ENCODE measurements at regions not wholly inside any gene's neighbourhood (a gene's known extent, or its start where the extent isn't known, plus 50 kb on each side); places are given as distances from the start of the nearest gene placed in this dataset.

DNA sequence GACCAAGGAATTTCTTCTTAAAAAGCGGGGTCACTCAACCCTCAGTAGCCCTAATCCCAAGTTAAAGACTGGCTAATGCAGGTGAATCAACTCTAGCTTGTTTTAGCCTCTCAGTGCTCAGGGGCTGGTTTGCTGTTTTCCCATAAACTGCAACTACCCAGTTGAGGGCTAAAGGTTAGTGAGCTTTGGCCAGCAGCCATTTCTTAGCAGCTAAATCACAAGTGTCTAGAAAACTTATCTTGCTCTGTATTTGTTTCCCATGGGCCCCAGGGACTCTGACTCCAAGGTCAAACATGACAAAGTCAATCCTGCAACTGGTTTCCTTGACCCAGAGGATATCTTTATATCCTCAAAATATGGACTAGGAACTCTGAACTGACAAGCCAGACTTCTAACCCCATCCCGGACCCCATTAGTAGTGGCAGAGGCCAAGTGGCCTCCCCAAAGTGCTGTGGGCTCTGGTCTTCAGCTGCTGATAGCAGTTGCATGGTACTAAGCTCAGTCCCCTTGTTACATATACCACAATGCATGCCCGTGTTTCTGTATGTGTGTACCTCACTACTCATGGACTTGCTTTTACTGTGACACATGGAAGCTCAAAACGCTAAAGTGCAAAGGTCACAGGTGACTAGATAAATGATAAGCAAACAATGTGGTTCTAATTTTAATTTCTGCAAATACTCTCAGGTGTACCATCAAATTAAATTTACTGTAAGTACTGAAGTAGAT lies 793.0 kb upstream of the IGFBP3 start:
- DNase-seq = no peak

DNA sequence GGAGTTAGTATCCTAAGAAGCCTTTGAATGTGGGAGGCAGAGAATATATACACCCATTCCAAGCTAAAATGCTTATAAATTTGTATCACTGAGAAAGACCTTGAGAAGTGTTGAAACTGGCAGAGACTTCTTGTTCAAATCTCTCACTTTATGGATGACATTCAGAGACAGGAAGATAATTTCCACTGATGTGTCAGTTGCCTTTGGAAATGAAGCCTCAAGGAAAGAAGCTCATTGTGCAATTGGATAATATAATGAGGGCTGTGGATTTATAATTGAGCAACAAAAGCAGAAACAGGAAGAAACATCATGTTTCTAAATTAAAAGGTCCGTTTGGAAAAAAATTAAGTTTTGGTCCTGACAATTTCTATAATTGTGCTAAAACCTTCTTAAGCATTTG lies 789.9 kb upstream of the IGFBP3 start:
- no peak for DNase-seq

DNA sequence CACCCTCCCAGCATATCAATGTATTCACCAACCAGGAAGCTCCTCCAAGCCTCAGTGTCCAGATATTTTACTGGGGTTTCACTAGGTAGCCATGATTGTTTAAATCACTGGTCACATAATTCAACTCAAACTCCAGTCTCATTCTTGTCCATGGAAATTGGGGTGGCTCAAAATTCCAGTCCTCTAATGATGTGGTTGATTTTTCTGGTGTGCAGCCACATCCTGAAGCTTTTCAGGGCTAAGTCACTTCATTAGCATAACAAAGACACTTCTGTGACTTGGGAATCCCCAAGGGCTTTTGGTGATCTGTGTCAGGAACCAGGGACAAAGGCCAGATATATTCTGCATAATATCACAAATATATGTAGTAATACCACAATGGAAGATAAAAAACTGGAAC lies 786.9 kb upstream of the IGFBP3 start:
- no peak for DNase-seq

DNA sequence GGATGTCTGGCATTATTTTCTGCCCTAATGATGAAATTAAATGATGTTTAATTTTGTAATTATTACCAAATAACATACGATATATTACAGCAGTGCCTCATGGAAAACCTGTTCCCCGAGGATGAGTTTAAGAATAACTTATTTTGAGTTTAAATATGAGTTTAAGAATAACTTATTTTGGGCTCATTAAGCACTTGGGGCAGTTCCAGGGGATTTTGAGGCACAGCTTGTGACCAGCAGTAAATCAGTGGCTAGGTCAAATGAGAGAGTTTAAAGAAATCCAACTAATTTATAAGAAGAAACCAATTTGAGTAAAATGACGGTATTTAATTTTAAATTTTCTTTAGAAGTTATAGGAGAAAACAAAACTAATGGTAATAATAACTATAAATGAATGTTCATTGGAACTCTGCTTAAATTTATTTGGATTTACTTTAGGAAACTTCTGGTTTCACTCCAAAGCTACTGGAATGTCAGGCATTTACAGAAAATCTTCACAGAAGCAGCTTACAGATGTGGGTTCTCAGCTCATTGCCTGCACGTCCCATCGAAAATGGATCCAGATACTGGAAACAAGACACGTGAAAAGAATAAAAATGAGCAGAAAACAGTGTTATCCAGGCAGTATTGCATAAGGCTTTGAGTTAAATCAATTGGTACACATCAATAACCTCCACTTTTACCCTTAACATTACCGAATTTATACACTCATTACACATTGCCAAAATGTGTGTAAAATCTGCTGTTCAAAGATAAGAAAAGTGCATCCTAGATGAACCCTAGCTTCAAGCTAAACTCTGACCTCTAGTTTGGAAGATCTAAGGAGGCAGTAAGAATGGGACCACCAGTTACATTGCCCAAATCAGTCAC lies 784.5 kb upstream of the IGFBP3 start:
- DNase-seq = no peak

DNA sequence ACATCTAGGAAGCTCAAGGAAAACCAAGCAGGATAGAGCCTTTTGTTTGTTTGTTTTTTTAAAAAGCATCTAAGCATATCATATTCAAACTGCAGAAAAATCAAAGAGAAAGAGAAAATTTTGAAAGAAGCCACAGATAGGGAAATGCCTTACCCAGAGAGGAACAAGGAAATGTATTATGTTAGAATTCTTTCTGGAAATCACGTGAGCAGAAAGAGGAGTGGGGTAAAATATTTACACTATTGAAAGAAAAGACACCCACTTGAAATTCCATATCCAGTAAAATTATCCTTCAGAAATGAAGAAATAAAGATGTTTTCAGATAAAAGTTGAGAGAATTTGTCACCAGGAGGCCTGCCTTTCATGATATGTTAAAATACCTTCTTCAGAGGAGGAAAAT lies 775.7 kb upstream of the IGFBP3 start:
- no peak for DNase-seq

DNA sequence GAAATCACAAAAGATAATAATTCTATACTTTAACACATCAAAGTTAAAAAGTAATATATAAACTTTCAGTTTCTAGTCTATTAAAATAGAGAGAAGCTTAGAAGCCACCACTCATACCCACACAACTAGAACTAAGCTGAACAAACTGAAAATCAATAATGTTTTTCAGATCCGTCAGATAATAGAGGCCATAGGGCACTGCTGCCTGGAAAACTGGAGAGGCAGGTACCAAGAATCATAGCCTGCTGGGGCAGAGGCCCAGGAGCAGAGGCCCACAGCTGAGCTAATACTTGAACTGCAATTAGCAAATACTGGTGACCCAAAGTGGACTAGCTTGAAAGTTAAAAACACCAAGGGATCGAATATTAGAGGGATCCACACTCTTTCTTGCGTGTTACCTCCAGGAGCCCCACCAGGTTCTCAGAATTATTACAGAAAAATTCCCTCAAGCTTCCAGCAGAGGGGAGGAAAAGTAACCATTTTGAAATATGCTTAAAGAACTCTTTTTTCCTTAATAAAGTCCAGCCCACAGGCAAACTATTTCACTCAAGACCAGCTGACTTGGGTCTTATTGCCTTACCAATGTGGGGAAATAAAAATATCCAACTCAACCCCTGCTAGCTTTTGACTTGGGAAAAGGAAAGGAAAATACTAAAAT lies 774.1 kb upstream of the IGFBP3 start:
- DNase-seq = no peak

DNA sequence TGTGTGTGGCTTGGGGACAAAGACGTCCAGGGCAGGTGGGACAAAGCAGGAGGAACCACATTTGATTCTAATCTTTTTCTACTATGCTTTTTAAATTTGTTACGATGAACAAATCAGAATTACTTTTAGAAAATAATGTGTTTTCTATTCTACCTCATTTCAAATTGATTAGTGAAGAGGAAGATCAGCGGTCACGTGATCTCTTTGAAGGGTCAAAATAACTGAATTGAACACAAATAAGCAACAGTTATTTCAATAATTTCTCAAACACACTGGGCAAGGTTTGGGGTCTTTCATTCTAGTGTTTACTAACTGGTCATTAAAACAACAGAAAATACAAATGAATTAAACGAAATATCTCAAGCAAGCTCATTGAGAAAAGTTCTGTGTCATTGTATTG lies 773.0 kb upstream of the IGFBP3 start:
- no peak for DNase-seq

DNA sequence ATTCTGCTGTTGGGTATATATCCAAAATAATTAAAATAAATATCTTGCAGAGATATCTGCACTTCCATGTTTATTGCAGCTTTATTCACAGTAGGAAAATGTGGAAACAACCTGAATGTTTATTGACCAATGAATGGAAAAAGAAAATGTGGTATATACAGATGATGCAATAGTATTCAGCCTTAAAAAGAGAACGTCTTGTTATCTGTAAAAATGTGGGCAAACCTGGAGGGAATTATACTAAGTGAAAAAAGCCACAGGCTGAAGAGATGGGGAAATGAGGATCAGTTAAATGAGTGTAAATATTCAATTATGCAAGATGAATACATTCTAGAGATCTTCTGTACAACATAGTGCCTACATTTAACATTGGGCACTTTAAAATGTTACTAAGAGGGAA lies 766.1 kb upstream of the IGFBP3 start:
- no peak for DNase-seq

DNA sequence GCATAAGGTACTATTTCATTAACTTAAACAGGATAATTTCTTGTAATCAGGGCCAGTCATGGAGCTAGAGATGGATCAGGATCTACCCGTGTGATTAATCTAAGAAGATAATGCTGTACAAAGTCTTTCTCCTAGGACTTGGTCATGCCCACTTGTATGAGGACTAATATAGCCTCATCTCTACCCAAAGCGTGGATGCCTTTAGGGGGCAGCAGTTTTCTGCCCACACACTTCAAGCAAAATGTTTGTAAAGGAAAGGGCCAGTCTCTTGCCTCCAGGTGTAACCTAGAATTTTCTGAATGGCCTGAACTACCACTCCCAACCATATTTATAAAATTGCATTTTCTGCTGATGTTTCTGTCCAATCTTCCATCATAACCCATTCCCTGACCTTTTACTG lies 764.0 kb upstream of the IGFBP3 start:
- no peak for DNase-seq

DNA sequence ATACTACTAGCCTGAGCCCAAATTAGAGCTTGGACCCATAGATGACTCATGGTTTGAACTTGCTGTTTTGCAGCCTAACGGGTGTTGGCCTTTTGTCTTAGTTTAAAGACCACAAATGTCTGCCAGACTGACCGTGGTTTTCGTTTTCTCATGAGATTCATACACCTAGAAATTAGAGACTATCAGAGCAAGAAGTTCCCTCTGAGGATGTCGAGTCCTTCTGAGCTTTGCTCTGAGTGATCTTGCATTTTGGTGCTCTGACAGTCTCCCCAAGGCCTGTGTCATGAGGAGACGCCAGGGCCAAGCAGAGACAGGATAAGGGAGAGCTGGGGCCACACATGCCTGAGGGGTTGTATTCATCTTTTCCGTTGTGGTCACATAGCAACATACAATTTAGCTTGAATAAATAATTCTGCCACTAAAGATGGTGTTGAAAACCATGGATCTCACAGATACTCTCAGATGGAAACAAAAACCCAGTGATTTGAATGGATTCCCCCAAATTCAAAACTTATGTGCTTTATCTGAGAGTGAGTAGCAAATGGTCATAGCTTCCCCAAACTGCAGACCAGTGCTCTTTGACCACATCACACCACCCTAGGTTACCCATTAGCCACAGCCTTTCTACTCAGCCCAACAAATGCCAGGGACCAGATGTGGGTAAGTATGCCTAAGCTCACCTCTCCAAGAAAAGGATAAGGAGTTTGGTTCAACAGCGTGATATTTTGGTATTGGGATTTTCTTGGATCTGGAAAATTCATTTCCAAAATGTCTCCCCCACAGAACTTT lies 762.0 kb upstream of the IGFBP3 start:
- no peak for DNase-seq

DNA sequence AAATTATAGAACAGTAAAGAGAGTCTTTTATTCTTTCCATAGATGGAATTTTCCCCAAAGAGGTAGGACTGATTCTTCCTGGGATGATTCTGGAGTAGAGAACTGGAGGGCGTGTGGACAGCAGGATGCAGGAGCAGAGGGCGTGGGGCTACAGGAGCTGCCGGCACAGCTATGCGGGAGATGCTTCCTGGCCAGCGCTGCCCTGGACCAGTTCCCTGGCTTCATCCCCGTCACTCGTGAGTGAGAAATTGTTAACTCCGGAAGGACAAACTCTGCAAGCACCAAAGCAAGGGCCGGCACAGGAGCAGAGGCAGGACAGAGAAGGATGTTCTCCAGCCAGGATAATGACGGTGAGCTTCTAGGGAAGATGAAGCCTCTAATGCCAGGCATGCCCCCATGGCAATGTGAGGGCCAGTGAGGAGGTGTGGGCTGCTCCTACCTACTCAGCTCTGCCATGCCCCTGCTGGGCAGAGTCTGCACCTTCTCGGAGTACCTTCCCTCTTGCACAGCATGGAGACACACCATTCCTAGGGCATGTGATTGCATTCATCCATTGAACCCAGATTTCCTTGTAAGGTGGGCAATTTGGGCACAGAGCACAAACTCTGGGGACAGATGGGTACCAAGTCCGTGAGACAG lies 760.9 kb upstream of the IGFBP3 start:
- no peak for DNase-seq

DNA sequence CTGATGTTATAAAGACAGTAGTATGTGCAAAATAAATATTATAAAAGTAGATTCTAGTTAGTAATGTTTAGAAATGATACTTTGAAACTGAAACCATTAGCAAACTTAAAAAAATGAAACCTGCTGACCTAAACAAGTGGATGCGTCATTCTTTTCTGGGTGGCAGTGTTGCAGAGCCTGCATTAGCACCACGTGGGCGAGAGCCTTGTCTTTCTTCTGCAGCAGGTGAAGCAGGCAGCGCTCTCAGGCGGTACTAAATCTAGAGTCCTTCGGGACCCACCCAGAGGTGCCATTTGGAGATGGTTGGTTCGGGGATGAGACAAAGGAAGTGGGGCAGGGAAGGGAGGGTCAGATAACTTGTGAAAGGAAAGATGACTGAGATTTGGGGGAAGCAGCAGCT lies 759.1 kb upstream of the IGFBP3 start:
- no peak for DNase-seq

DNA sequence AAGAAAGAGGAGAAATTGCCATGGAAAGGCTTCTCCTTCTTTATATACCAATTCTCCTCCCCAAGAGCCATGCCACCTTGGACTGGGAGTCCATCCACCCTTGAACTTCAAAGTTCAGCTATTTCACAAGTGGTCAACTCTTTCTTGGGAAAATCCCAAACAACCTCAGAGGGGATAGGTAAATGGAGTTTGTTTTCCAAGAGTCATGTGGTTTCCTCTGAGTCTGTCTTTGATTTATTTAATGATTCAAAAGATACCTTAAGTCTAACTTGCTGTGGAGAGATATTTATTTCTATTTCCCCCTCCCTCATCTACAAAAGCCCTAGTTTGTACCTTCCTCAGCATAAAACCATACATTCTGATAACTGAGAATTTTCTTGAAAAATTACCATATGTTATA lies 758.6 kb upstream of the IGFBP3 start:
- DNase-seq = no peak

DNA sequence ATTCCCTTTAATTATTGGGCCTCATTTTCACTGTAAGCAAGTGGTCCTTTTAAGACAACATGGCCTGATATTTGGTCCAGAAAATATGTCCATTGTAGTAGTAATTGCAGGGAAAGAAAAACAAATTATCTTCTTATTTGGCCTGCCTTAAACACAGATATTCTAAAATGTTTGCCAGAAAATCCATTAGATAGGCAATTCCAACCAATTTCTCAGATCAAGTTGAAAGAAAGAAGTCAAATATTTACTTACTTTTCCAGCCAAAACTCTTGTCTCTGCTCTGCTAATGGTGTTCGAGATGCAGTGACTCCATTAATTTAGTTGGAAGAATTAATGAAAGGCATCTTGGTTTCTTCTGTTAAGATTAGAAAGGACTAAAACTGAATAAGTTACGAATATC lies 757.3 kb upstream of the IGFBP3 start:
- no peak for DNase-seq

DNA sequence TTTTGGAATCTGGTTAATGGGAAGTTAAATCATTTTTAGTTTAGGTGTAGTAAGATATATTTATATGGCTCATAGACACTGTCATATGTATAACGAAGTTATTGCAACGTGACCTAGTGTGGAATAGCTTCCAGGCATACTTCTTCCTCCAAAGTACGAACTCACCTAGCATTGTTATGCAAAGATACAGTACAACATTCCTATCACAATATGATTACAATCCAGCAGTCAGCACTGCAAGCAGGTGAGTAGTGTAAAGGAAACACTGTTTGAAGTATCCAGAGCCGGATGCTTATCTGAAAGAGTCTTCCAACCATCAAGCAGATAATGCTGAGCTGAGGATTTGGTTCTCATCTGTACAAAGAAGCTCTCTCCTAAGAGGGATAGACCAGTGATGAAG lies 754.4 kb upstream of the IGFBP3 start:
- DNase-seq = no peak

DNA sequence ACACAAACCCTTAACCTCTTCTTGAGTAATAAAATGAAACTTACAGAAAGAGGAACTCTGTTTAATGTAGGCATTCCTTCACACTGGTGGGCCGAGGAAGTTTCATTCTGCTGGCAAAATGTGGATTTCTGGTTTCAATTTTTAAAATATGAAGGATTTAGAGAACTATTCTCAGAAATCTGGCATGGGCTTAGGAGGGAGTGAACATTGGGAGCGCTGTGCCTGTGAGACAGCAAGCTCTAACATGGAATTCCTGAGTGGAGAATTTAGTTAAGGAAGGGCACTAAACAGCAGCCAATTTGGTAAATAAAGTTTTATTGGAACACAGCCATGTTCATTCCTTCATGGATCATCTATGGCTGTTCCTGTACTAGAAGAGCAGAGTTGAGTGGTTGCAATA lies 751.8 kb upstream of the IGFBP3 start:
- DNase-seq = no peak

DNA sequence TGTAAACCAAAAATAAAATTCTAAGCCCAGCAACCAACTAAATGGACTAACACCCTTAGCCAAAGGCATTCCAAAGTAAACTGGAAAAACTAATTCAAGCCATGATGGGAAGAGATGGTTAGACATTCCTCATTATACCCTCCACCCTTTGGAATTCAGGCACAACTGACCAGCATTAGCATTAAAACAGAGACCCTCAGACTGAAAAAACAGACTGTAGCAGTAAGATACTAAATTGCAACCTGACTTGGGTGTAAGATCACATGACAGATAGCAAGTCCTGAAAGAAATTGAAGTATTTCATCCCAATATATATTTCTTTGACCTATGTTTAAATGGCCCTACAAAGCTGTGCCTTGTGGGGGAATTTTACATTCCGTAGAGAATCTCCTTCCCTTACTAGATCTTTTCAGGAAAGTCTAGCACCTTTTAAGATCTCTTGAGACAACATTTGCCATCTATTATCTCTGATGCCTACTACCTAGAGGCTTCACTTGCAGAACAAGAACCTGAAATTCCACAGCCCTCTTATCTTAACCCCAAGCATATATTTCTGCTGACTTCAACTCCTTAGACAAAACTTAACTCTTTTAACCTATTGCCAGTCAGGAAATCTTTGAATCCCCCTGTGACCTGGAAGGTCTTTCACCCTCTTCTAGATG lies 750.2 kb upstream of the IGFBP3 start:
- DNase-seq = no peak

DNA sequence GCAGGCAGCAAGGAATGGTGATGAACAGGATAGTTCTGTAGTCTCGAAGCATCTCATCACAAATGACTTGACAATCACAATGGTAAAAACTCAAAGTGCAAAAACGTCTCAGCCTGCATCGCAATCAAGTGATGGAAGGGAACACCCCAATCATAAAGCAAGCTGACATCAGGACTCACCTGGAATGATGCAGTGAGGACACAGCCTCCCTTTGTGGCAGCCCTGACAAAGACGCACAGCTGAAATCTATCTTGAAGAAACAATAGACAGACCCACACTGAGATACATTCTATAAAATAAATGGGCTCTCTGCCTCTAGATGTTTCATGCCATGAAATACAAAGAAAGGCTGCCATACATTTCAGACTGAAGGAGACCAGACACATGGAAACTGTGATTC lies 748.0 kb upstream of the IGFBP3 start:
- DNase-seq = no peak

DNA sequence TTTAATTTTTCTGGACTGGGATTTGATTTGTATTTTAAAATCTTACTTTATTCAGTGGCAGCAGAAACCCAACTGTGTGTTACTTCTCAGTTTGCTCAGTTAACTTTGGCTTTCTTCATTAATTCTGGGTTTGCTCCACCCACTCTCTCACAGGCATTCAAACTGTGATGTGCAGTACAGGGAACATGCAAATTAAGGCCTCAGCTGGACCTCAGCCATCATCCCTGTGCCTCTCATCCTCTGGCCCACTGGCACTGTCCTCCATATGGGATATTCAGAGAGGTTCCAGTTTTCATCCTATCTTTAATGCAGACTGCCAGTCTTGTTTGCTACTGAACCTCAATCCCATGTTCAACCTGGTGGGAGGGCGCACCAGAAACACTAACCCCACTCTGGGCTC lies 743.4 kb upstream of the IGFBP3 start:
- no peak for DNase-seq

DNA sequence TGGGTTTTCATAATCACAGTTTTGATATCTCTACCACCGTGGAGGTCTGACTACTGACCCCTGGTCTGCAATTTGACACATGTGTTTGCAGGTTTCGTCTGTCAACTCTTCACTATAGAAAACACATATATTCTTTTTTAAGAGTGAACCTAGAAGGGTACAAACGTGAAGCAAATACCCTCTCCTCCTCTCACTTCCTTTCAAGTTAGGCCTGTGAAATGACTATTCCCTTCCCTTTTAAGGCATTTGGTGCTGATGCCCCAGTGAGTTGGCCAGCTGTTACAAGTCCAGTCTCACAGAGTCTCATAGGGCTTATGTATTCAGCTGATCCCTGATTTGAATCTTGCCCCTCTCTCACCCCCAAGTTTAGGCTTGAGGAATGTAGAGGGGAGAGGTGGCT lies 742.0 kb upstream of the IGFBP3 start:
- DNase-seq = no peak

DNA sequence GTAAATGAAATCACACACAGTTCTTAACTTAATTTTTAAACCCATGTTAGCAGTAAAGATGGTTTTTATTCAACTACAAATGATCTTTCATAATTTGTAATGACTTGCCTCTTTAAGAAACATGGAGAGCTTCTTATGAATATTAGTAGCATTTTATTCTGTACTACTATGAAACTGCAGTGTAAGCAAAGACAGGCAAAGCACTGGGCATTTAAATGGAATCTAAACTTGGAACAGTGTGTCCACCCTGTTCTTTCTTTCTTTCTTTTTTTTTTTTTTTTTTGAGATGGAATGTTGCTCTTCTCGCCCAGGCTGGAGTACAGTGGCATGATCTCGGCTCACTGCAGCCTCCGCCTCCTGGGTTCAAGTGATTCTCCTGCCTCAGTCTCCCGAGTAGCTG lies 740.4 kb upstream of the IGFBP3 start:
- DNase-seq = no peak

DNA sequence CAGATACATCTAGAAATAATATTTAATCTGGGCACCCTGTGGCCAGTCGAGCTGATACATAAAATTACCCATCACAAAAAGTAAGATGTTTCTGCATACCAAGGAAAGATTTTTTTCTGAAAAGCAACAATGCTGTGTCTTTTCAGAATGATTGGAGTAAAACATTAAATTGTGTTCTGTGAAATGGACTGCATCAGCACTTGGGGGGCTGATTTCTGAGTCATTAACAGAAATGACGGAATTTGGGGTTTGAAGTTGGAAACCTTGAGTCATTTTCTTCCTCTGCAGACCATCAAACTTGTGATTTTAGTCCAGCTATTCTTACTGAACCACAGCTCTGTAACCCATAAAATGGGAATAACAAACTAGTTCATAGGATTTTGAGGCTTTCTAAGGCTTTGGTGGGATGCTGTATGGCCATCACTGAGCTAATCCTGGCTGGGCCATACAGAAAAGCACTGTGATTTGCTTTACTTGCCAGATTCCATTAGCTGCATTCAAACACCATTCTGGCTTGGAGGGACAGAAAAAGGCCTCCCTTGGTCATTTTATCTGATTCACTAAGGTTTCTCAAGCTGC lies 739.4 kb upstream of the IGFBP3 start:
- DNase-seq = no peak

Data from SW 1271 (cell line).